Stomach (tissue), 8 donors: ENCODE measurements at regions not wholly inside any gene's neighbourhood (a gene's known extent, or its start where the extent isn't known, plus 50 kb on each side); places are given as distances from the start of the nearest gene placed in this dataset.

Experiments used
- DNase-seq, 2 donors: peaks; one replicate each; pipeline versions ENCODE4 v3.0.0 to v3.0.0-alpha.2; 2013 to 2019
- H3K27ac ChIP-seq, 5 donors: fragments of 200-600 bp in 4 of 5; sonication (generic) in 4 of 5; one replicate each; pipeline ENCODE4 v1.5.1; 2013 to 2019; ENCODE audit warnings: mild to moderate bottlenecking in 1 of 5, moderate library complexity in 1 of 5
- H3K27me3 ChIP-seq, 3 donors: fragments of 200-600 bp; sonication (generic); one replicate each; pipeline ENCODE4 v1.5.1; 2017 to 2019; ENCODE audit warnings: mixed run types in 1 of 3
- H3K36me3 ChIP-seq, 4 donors: fragments of 200-600 bp; sonication (generic); 1 replicate in 3 of 4; 2 replicates in 1 of 4; pipeline ENCODE4 v1.5.1; 2016 to 2019
- H3K4me1 ChIP-seq, 4 donors: fragments of 200-600 bp; sonication (generic); one replicate each; pipeline ENCODE4 v1.5.1; 2016 to 2019
- H3K4me3 ChIP-seq, 4 donors: fragments of 200-600 bp; sonication (generic) in 3 of 4; one replicate each; pipeline ENCODE4 v1.5.1; 2016 to 2019; ENCODE audit warnings: mild to moderate bottlenecking in 1 of 4
- H3K9me3 ChIP-seq, 4 donors: fragments of 200-600 bp; sonication (generic); one replicate each; pipeline ENCODE4 v1.5.1; 2016 to 2019
- EP300 ChIP-seq: sonication (generic); formaldehyde crosslinking; IDR thresholded peaks from one replicate; pipeline ENCODE4 v1.6.1; 2017; ENCODE audit warnings: antibody characterized with exemption
- POLR2A ChIP-seq, 4 donors: fragments of 450-650 bp; IDR thresholded peaks; one replicate each; pipeline ENCODE4 v1.6.1; 2016; ENCODE audit warnings: antibody characterized with exemption in 4 of 4, control low read depth in 2 of 4, mild to moderate bottlenecking in 1 of 4, moderate library complexity in 1 of 4
- POLR2AphosphoS5 ChIP-seq, 3 donors: sonication (generic); formaldehyde crosslinking; IDR thresholded peaks; one replicate each; pipeline ENCODE4 v1.6.1; 2016; ENCODE audit warnings: antibody characterized with exemption in 3 of 3
- WGBS, 5 donors: extraction: QIAGEN DNeasy Blood & Tissue Kit in 3 of 5; methylation state at CpG; one replicate each; pipeline versions ENCODE4 v1.1.5 to v1.1.7; 2013 to 2018; 5-methylcytosine and 5-hydroxymethylcytosine counted together
- intact Hi-C: fragments of 100-400 bp; cut with DNase I; formaldehyde crosslinking; loops from one replicate; pipeline ENCODE4 v1.15.1; 2023; ENCODE audit warnings: low total_unique reads
- TF ChIP-seq, protein P1 (sequence below), 7 experiments: fragments of 450-650 bp in 4 of 7; fragments of 200-600 bp in 3 of 7; sonication (generic) in 3 of 7; IDR thresholded peaks; one replicate each; pipeline ENCODE4 v1.5.1; 2016 to 2019; ENCODE audit warnings: antibody characterized with exemption in 7 of 7, control low read depth in 2 of 7, mild to moderate bottlenecking in 1 of 7
- donor health status: healthy with polysubstance abuse.
- donor health status: Bipolar disorder and iron deficiency.
- donor health status: healthy.

- Histone ChIP-seq H3K27me3 (no peaks in the 10 kb centered on the region), H3K4me3 (no peak overlapping the region), H3K27ac (no peak overlapping the region), H3K4me1 (no peaks in the 10 kb centered on the region), H3K36me3 (no peaks in the 10 kb centered on the region), H3K9me3 (no peaks in the 10 kb centered on the region)
- intact Hi-C loops = no loop called here
- TF ChIP-seq, protein P1, sequence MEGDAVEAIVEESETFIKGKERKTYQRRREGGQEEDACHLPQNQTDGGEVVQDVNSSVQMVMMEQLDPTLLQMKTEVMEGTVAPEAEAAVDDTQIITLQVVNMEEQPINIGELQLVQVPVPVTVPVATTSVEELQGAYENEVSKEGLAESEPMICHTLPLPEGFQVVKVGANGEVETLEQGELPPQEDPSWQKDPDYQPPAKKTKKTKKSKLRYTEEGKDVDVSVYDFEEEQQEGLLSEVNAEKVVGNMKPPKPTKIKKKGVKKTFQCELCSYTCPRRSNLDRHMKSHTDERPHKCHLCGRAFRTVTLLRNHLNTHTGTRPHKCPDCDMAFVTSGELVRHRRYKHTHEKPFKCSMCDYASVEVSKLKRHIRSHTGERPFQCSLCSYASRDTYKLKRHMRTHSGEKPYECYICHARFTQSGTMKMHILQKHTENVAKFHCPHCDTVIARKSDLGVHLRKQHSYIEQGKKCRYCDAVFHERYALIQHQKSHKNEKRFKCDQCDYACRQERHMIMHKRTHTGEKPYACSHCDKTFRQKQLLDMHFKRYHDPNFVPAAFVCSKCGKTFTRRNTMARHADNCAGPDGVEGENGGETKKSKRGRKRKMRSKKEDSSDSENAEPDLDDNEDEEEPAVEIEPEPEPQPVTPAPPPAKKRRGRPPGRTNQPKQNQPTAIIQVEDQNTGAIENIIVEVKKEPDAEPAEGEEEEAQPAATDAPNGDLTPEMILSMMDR (IDR thresholded peaks at IDR 0.05) = no peak
- no peak for TF ChIP-seq POLR2A (IDR thresholded peaks at IDR 0.05)
- TF ChIP-seq POLR2AphosphoS5 (IDR thresholded peaks at IDR 0.05) = no peak
- TF ChIP-seq EP300 = no peak
- no peak for DNase-seq
Observed at GRCh38 chr5:164392531-164392930, 887.1 kb downstream of the MAT2B start.

- Histone ChIP-seq H3K4me1 (no peaks in the 10 kb centered on the region), H3K27ac (no peak overlapping the region), H3K36me3 (no peaks in the 10 kb centered on the region), H3K9me3 (no peaks in the 10 kb centered on the region), H3K27me3 (no peaks in the 10 kb centered on the region), H3K4me3 (no peak overlapping the region)
- 62 to 72% (median 71%) methylated on average over 5 of the region's 5 CpGs for WGBS, 5 donors
- DNase-seq = no peak
- intact Hi-C loops = no loop called here
- TF ChIP-seq EP300 (no peak), POLR2AphosphoS5 (IDR thresholded peaks at IDR 0.05) (no peak), POLR2A (IDR thresholded peaks at IDR 0.05) (no peak)
- TF ChIP-seq, protein P1 (IDR thresholded peaks at IDR 0.05) = no peak
Observed at GRCh38 chr5:164394686-164395194, 889.3 kb downstream of the MAT2B start.

GRCh38 chr5:164412531-164412930, 907.1 kb downstream of the MAT2B start:
- no peak for DNase-seq
- Histone ChIP-seq H3K4me1 (no peaks in the 10 kb centered on the region), H3K4me3 (no peak overlapping the region), H3K27me3 (no peaks in the 10 kb centered on the region), H3K9me3 (no peaks in the 10 kb centered on the region), H3K36me3 (no peaks in the 10 kb centered on the region), H3K27ac (no peak overlapping the region)
- intact Hi-C loops = no loop called here
- TF ChIP-seq, protein P1 (IDR thresholded peaks at IDR 0.05) = no peak
- TF ChIP-seq EP300 = no peak
- no peak for TF ChIP-seq POLR2AphosphoS5 (IDR thresholded peaks at IDR 0.05)
- TF ChIP-seq POLR2A (IDR thresholded peaks at IDR 0.05) = no peak
- WGBS, 5 donors = 61 to 93% (median 79%) methylated on average over 1 of the region's 1 CpG

GRCh38 chr5:164420161-164420560, 914.7 kb downstream of the MAT2B start:
- H3K9me3 ChIP-seq = peaks cover 0 to 45% (median 28%) of the 10 kb centered on the region in 4 donors
- intact Hi-C loops = no loop called here
- H3K4me1 ChIP-seq = no peaks in the 10 kb centered on the region
- TF ChIP-seq POLR2A (IDR thresholded peaks at IDR 0.05) = no peak
- TF ChIP-seq, protein P1 (IDR thresholded peaks at IDR 0.05) = no peak
- no peak overlapping the region for H3K4me3 ChIP-seq
- whole genome bisulfite sequencing, 5 donors = 83 to 94% (median 92%) methylated on average over 2 of the region's 2 CpGs
- H3K27ac ChIP-seq = no peak overlapping the region
- no peaks in the 10 kb centered on the region for H3K27me3 ChIP-seq
- H3K36me3 ChIP-seq = no peaks in the 10 kb centered on the region
- no peak for DNase-seq
